GM12878 (cell line): ENCODE measurements at regions not wholly inside any gene's neighbourhood (a gene's known extent, or its start where the extent isn't known, plus 50 kb on each side); places are given as distances from the start of the nearest gene placed in this dataset.

Source experiments
- ATAC-seq: fragments of 200-7000 bp; cut with Tn5 transposase; 3 replicates; pipeline ENCODE4 v1.9.1; 2020; ENCODE audit warnings: mild to moderate bottlenecking, moderate library complexity
- BruUV-seq: library from RNA; stranded (reverse); fragments of 400-500 nt; replicated peaks from 2 replicates; lab custom pipeline; 2021; lab: Mats Ljungman, UMichigan
- CTCF ChIA-PET: fragments of 300-600 bp; sonication (Branson Sonifier 250); formaldehyde crosslinking; extraction: SDS; loops from one replicate; lab custom pipeline; 2021; ENCODE audit warnings: inconsistent platforms; lab: Yijun Ruan, JAX
- POLR2A ChIA-PET: fragments of 350-600 bp; formaldehyde crosslinking; extraction: SDS; loops from one replicate; lab custom pipeline; 2021; ENCODE audit warnings: inconsistent platforms; lab: Charles Lee
- RAD21 ChIA-PET: fragments of 300-600 bp; sonication (Branson Sonifier 250); formaldehyde crosslinking; loops from one replicate; lab custom pipeline; 2023; ENCODE audit warnings: antibody characterized with exemption; ENCODE audit not compliant: unreplicated experiment; lab: Charles Lee
- SMC1A ChIA-PET: fragments of 300-600 bp; sonication (Branson Sonifier 250); formaldehyde crosslinking; loops from one replicate; lab custom pipeline; 2023; ENCODE audit not compliant: unreplicated experiment, uncharacterized antibody; lab: Charles Lee
- DNase-seq: peaks from one replicate; pipeline ENCODE4 v3.0.0-alpha.2; 2011; ENCODE audit warnings: low read depth, low spot score
- FAIRE-seq: peaks from 3 replicates; lab custom pipeline; 2011; peaks lifted over from hg19 to GRCh38; lab: Jason Lieb, UNC
- H2AFZ ChIP-seq: 2 replicates; pipeline ENCODE4 v1.6.0; 2011; ENCODE audit warnings: low read depth, low read length, control low read depth; ENCODE audit not compliant: control insufficient read depth
- H3K27ac ChIP-seq: 2 replicates; pipeline ENCODE4 v1.5.1; 2011; ENCODE audit warnings: control low read depth; ENCODE audit not compliant: control insufficient read depth, insufficient read depth
- H3K27me3 ChIP-seq, 2 experiments: replicated peaks in 1 of 2; 2 replicates each; pipeline versions ENCODE4 v1.6.0 to v1.6.1; 2011; ENCODE audit warnings: low read length in 1 of 2; ENCODE audit not compliant: control insufficient read depth in 2 of 2, insufficient read depth in 2 of 2
- H3K36me3 ChIP-seq, 2 experiments: 2 replicates each; pipeline ENCODE4 v1.5.1; 2011; ENCODE audit warnings: low read length in 1 of 2; ENCODE audit not compliant: control insufficient read depth in 2 of 2, insufficient read depth in 2 of 2
- H3K4me1 ChIP-seq: 2 replicates; pipeline ENCODE4 v1.6.1; 2011; ENCODE audit warnings: mild to moderate bottlenecking, low read length, moderate library complexity, mixed read lengths; ENCODE audit not compliant: control insufficient read depth, insufficient read depth
- H3K4me2 ChIP-seq: 2 replicates; pipeline ENCODE4 v1.6.0; 2011; ENCODE audit warnings: control low read depth; ENCODE audit not compliant: control insufficient read depth, insufficient read depth
- H3K4me3 ChIP-seq: fragments of 200-600 bp; sonication (generic); 2 replicates; pipeline ENCODE4 v1.5.1; 2016
- H3K79me2 ChIP-seq: 2 replicates; pipeline ENCODE4 v1.6.0; 2011; ENCODE audit warnings: low read length; ENCODE audit not compliant: control insufficient read depth, insufficient read depth
- H3K9ac ChIP-seq: 2 replicates; pipeline ENCODE4 v1.8.0; 2011; ENCODE audit warnings: low read length, control low read depth, mixed read lengths; ENCODE audit not compliant: control insufficient read depth, insufficient read depth
- H3K9me3 ChIP-seq: replicated peaks from 3 replicates; pipeline ENCODE4 v1.5.1; 2011; ENCODE audit warnings: mild to moderate bottlenecking, low read length; ENCODE audit not compliant: control insufficient read depth, insufficient read depth
- H4K20me1 ChIP-seq: 2 replicates; pipeline ENCODE4 v1.6.0; 2011; ENCODE audit not compliant: control insufficient read depth, insufficient read depth
- BMI1 ChIP-seq: fragments of 450-650 bp; IDR thresholded peaks from 2 replicates; pipeline ENCODE4 v1.6.1; 2016; ENCODE audit warnings: mild to moderate bottlenecking, moderate library complexity, borderline replicate concordance
- GABPA ChIP-seq: IDR thresholded peaks from 2 replicates; pipeline ENCODE4 v1.6.1; 2014; ENCODE audit warnings: antibody characterized with exemption, low read depth, mild to moderate bottlenecking, inconsistent platforms
- IRF4 ChIP-seq: IDR thresholded peaks from 2 replicates; pipeline ENCODE4 v1.6.1; 2011; ENCODE audit warnings: low read depth, low read length
- NFIC ChIP-seq: IDR thresholded peaks from 2 replicates; pipeline ENCODE4 v1.6.1; 2012; ENCODE audit warnings: low read depth, mild to moderate bottlenecking, inconsistent platforms, low read length, moderate library complexity
- NR2F1 ChIP-seq: fragments of 450-650 bp; conservative IDR thresholded peaks from 2 replicates; pipeline ENCODE4 v1.6.1; 2017; ENCODE audit warnings: mild to moderate bottlenecking
- PKNOX1 ChIP-seq: fragments of 450-650 bp; IDR thresholded peaks from 2 replicates; pipeline ENCODE4 v1.6.1; 2016; ENCODE audit warnings: mild to moderate bottlenecking
- SMAD1 ChIP-seq: fragments of 450-650 bp; IDR thresholded peaks from 2 replicates; pipeline ENCODE4 v1.6.1; 2018; ENCODE audit warnings: mild to moderate bottlenecking, low read depth; ENCODE audit not compliant: partially characterized antibody
- SUPT20H ChIP-seq: IDR thresholded peaks from 2 replicates; pipeline ENCODE4 v1.6.1; 2011; ENCODE audit warnings: low read depth, mild to moderate bottlenecking, low read length, moderate library complexity, borderline replicate concordance; ENCODE audit not compliant: control insufficient read depth
- WGBS: methylation state at CpG from one replicate; pipeline ENCODE4 v1.1.6; 2016; ENCODE audit warnings: low lambda C conversion rate; ENCODE audit not compliant: insufficient replicate concordance, insufficient coverage; ENCODE audit errors: missing lambda C conversion rate; 5-methylcytosine and 5-hydroxymethylcytosine counted together
- in situ Hi-C: fragments of 300-500 bp; cut with MboI; formaldehyde crosslinking; loops from 9 replicates; pipeline ENCODE4 v1.14.3; 2018; ENCODE audit warnings: mixed read lengths
- intact Hi-C: fragments of 100-400 bp; cut with micrococcal nuclease; formaldehyde crosslinking; loops from one replicate; pipeline ENCODE4 v1.14.2; 2022; ENCODE audit not compliant: unreplicated experiment

GRCh38 chr2:204012072-204012653 lies 75.6 kb downstream of the ICOS start:
- peak; percentile 39; the same call in 1 of the 2 replicates for TF ChIP-seq PKNOX1
- no peak for TF ChIP-seq BMI1
- intact Hi-C loops: no loop called here
- H3K36me3 ChIP-seq: no peaks in the 10 kb centered on the region
- H3K4me3 ChIP-seq: no peak overlapping the region
- no peak overlapping the region for H3K9ac ChIP-seq
- H3K27me3 ChIP-seq: 0 out of 4 replicates have a peak, but pooled peaks cover 0 to 3% of the 10 kb centered on the region in 2 experiments
- ATAC-seq: no peak
- ChIA-PET CTCF (no interaction called here), POLR2A (no interaction called here), RAD21 (no interaction called here), SMC1A (no interaction called here)
- no TSS peak for BruUV-seq
- H3K79me2 ChIP-seq: no peaks in the 10 kb centered on the region
- 32% methylated on average over 4 of the region's 4 CpGs for WGBS
- no peaks in the 10 kb centered on the region for H3K4me1 ChIP-seq
- no peaks in the 10 kb centered on the region; the same call in 2 of the 3 replicates for H3K9me3 ChIP-seq
- no peak overlapping the region for H3K27ac ChIP-seq
- no peak for DNase-seq
- in situ Hi-C loops: no loop called here
- H3K4me2 ChIP-seq: no peak overlapping the region
- FAIRE-seq: no peak
- no peaks in the 10 kb centered on the region for H4K20me1 ChIP-seq
- no peak overlapping the region for H2AFZ ChIP-seq

- Histone ChIP-seq H4K20me1 (no peaks in the 10 kb centered on the region), H3K27ac (no peak overlapping the region), H3K4me2 (no peak overlapping the region), H3K36me3 (no peaks in the 10 kb centered on the region), H3K9ac (no peak overlapping the region), H3K4me3 (no peak overlapping the region), H3K27me3 (0 out of 4 replicates have a peak, but pooled peaks cover 0 to 3% of the 10 kb centered on the region in 2 experiments), H3K4me1 (no peaks in the 10 kb centered on the region), H2AFZ (no peak overlapping the region), H3K79me2 (no peaks in the 10 kb centered on the region), H3K9me3 (no peaks in the 10 kb centered on the region; the same call in 2 of the 3 replicates)
- ChIA-PET CTCF (no interaction called here), RAD21 (no interaction called here), POLR2A (no interaction called here), SMC1A (interaction anchor here (1.6 kb wide), 1 partner anchor 15 kb away, joined by 3 read pairs; no protein-coding TSS in a partner anchor)
- intact Hi-C loops (no loop called here), in situ Hi-C loops (no loop called here)
- no peak for TF ChIP-seq NFIC
- peak; percentile 40; the same call in 1 of the 2 replicates for TF ChIP-seq NR2F1
- TF ChIP-seq SMAD1: no peak
- no peak for TF ChIP-seq SUPT20H
- no peak for TF ChIP-seq IRF4
- TF ChIP-seq GABPA: no peak
- DNase-seq: no peak
- no TSS peak for BruUV-seq
- peak; percentile 35 for ATAC-seq
- WGBS: 28% methylated on average over 8 of the region's 8 CpGs
- no peak for FAIRE-seq
Measured at GRCh38 chr2:204015118-204015843, 78.7 kb downstream of the ICOS start.
